ENCODE measurements at regions not wholly inside any gene's neighbourhood (a gene's known extent, or its start where the extent isn't known, plus 50 kb on each side); places are given as distances from the start of the nearest gene placed in this dataset.

DNA sequence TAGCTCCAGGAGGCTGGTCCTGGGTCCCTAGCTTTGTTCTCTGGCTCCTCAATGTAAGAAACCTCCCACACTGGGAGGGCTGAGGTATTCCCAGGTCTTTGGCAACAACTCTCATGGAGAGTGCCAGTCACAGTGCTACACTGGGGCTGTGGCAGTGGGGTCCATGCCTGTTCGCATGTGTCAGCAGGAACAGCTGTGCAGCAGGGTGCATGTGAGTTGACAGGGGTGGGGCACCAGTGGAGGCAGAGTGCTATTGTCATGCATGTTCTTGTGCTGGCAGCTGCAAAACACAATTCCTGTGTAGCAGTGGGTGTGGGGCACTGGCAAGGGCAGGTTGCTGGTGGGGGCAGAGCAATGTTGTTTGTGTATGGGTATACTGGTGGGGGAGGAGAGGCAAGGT is 246.0 kb downstream of the CXXC4 start:
- Histone ChIP-seq H3K4me2 (replicated peaks; ENCODE audit: low read depth, low read length, poor library complexity, severe bottlenecking) (no peak overlapping the region), H3K79me2 (ENCODE audit: control insufficient read depth, insufficient read depth, low read length) (no peaks in the 10 kb centered on the region), H3K27ac (ENCODE audit: low read length in 2 of 2) (no peak overlapping the region), H3K4me1 (ENCODE audit: control insufficient read depth in 2 of 2, insufficient read depth in 2 of 2, low read length in 2 of 2) (no peaks in the 10 kb centered on the region), H4K20me1 (ENCODE audit: control insufficient read depth, insufficient read depth, low read length, poor library complexity, severe bottlenecking) (no peaks in the 10 kb centered on the region), H3K4me3 (ENCODE audit: control extremely low read depth in 1 of 5, extremely low read depth in 1 of 5, insufficient read depth in 1 of 5, low read depth in 2 of 5, low read length in 4 of 5) (no peak overlapping the region), H3K36me3 (replicated peaks in 1 of 2; ENCODE audit: control extremely low read depth in 1 of 2, control insufficient read depth in 1 of 2, extremely low read depth in 1 of 2, insufficient read depth in 2 of 2, low read length in 1 of 2) (no peaks in the 10 kb centered on the region), H3K9me3 (ENCODE audit: control extremely low read depth in 1 of 3, control insufficient read depth in 2 of 3, insufficient read depth in 1 of 3, low read length in 2 of 3) (peaks cover 0 to 9% (median 0%) of the 10 kb centered on the region in 3 donors), H3K9ac (ENCODE audit: low read length) (no peak overlapping the region), H2AFZ (ENCODE audit: insufficient read depth, low read depth, low read length, poor library complexity, severe bottlenecking) (no peak overlapping the region), H3K27me3 (replicated peaks in 1 of 4; ENCODE audit: control extremely low read depth in 1 of 4, control insufficient read depth in 3 of 4, insufficient read depth in 4 of 4, low read length in 3 of 4) (no peaks in the 10 kb centered on the region)
- no peak for ATAC-seq (ENCODE audit: low read depth)
- ChIA-PET POLR2A (no interaction called here), CTCF (no interaction called here)
- intact Hi-C loops (cut with micrococcal nuclease): no loop called here
- TF ChIP-seq EZH2 (IDR thresholded peaks at IDR 0.05; ENCODE audit: borderline replicate concordance, insufficient read depth, low read depth, low read length, poor library complexity, severe bottlenecking): no peak
- TF ChIP-seq, protein P1, sequence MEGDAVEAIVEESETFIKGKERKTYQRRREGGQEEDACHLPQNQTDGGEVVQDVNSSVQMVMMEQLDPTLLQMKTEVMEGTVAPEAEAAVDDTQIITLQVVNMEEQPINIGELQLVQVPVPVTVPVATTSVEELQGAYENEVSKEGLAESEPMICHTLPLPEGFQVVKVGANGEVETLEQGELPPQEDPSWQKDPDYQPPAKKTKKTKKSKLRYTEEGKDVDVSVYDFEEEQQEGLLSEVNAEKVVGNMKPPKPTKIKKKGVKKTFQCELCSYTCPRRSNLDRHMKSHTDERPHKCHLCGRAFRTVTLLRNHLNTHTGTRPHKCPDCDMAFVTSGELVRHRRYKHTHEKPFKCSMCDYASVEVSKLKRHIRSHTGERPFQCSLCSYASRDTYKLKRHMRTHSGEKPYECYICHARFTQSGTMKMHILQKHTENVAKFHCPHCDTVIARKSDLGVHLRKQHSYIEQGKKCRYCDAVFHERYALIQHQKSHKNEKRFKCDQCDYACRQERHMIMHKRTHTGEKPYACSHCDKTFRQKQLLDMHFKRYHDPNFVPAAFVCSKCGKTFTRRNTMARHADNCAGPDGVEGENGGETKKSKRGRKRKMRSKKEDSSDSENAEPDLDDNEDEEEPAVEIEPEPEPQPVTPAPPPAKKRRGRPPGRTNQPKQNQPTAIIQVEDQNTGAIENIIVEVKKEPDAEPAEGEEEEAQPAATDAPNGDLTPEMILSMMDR (IDR thresholded peaks at IDR 0.05): no peak
- DNase-seq: no peak
- H3K27me3 Mint-ChIP-seq: no peaks in the 10 kb centered on the region
- no peak overlapping the region for H3K27ac Mint-ChIP-seq
- peaks cover 2% of the 10 kb centered on the region for H3K9me3 Mint-ChIP-seq (ENCODE audit: insufficient read depth)
- no peaks in the 10 kb centered on the region for H3K4me1 Mint-ChIP-seq
- H3K4me3 Mint-ChIP-seq: no peak overlapping the region
- WGBS (ENCODE audit: insufficient coverage): 70% methylated on average over 1 of the region's 1 CpG

DNA sequence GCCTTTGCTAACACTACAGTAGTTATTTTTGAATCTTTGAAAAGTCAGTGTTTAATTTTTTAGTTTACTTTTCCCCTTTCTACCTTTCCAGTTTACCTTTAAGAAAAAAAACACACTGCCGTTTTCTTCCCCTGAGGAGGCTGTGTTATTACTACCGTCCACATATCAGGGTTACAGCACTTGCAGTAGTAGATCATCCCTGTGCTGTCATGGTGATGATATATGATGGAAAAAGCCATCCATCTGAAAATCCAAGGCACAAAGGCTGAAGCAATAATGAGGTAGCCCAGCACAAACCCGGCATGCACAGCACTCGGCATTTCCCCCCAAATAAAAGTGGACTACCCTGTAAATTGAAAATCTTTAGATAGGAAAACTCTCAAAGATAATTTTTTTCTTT is 258.7 kb downstream of the CXXC4 start:
- no peaks in the 10 kb centered on the region for H3K79me2 ChIP-seq (ENCODE audit: control insufficient read depth, insufficient read depth, low read length)
- POLR2A ChIA-PET: no interaction called here
- H3K9ac ChIP-seq (ENCODE audit: low read length): no peak overlapping the region
- Mint-ChIP-seq H3K4me1 (no peaks in the 10 kb centered on the region), H3K27ac (no peak overlapping the region), H3K9me3 (ENCODE audit: insufficient read depth) (no peaks in the 10 kb centered on the region), H3K4me3 (no peak overlapping the region), H3K27me3 (no peaks in the 10 kb centered on the region)
- no peaks in the 10 kb centered on the region for H3K4me1 ChIP-seq (ENCODE audit: control insufficient read depth in 2 of 2, insufficient read depth in 2 of 2, low read length in 2 of 2)
- H2AFZ ChIP-seq (ENCODE audit: insufficient read depth, low read depth, low read length, poor library complexity, severe bottlenecking): no peak overlapping the region
- H3K27ac ChIP-seq (ENCODE audit: low read length in 2 of 2): no peak overlapping the region
- CTCF ChIA-PET: no interaction called here
- H3K4me2 ChIP-seq (replicated peaks; ENCODE audit: low read depth, low read length, poor library complexity, severe bottlenecking): no peak overlapping the region
- no peak for TF ChIP-seq EZH2 (IDR thresholded peaks at IDR 0.05; ENCODE audit: borderline replicate concordance, insufficient read depth, low read depth, low read length, poor library complexity, severe bottlenecking)
- TF ChIP-seq, protein P1 (IDR thresholded peaks at IDR 0.05): no peak
- H3K4me3 ChIP-seq (ENCODE audit: control extremely low read depth in 1 of 5, extremely low read depth in 1 of 5, insufficient read depth in 1 of 5, low read depth in 2 of 5, low read length in 4 of 5): no peak overlapping the region
- no peaks in the 10 kb centered on the region for H3K36me3 ChIP-seq (replicated peaks in 1 of 2; ENCODE audit: control extremely low read depth in 1 of 2, control insufficient read depth in 1 of 2, extremely low read depth in 1 of 2, insufficient read depth in 2 of 2, low read length in 1 of 2)
- DNase-seq (no peak), ATAC-seq (ENCODE audit: low read depth) (no peak)
- intact Hi-C loops (cut with micrococcal nuclease): no loop called here
- H3K27me3 ChIP-seq (replicated peaks in 1 of 4; ENCODE audit: control extremely low read depth in 1 of 4, control insufficient read depth in 3 of 4, insufficient read depth in 4 of 4, low read length in 3 of 4): no peaks in the 10 kb centered on the region
- peaks cover 0 to 2% (median 0%) of the 10 kb centered on the region in 3 donors for H3K9me3 ChIP-seq (ENCODE audit: control extremely low read depth in 1 of 3, control insufficient read depth in 2 of 3, insufficient read depth in 1 of 3, low read length in 2 of 3)
- H4K20me1 ChIP-seq (ENCODE audit: control insufficient read depth, insufficient read depth, low read length, poor library complexity, severe bottlenecking): no peaks in the 10 kb centered on the region
- no CpG with 5 or more reads among the region's 4 CpGs for WGBS (ENCODE audit: insufficient coverage)

All from B cell (primary cell).